Right cardiac atrium (tissue), 5 donors: ENCODE measurements at regions not wholly inside any gene's neighbourhood (a gene's known extent, or its start where the extent isn't known, plus 50 kb on each side); places are given as distances from the start of the nearest gene placed in this dataset.

Experiments
- ATAC-seq, 2 donors: fragments of 200-7000 bp; cut with Tn5 transposase; one replicate each; pipeline versions ENCODE4 v1.8.0 to v1.9.1; 2020; ENCODE audit warnings: moderate library complexity in 2 of 2, mild to moderate bottlenecking in 1 of 2
- DNase-seq, 3 donors: peaks; one replicate each; pipeline ENCODE4 v3.0.0-alpha.2; 2020
- H3K27ac ChIP-seq: one replicate; pipeline ENCODE4 v1.5.1; 2013; ENCODE audit warnings: mild to moderate bottlenecking, low read length, control low read depth, moderate library complexity
- H3K27me3 ChIP-seq: one replicate; pipeline ENCODE4 v1.6.1; 2013; ENCODE audit not compliant: control insufficient read depth, insufficient read depth
- H3K4me1 ChIP-seq: one replicate; pipeline ENCODE4 v1.6.1; 2013; ENCODE audit warnings: low read length; ENCODE audit not compliant: control insufficient read depth, insufficient read depth
- H3K4me3 ChIP-seq: one replicate; pipeline ENCODE4 v1.5.1; 2013; ENCODE audit warnings: low read length, control low read depth
- H3K9me3 ChIP-seq: one replicate; pipeline ENCODE4 v1.6.1; 2013; ENCODE audit warnings: low read length; ENCODE audit not compliant: control insufficient read depth
- WGBS: extraction: QIAGEN DNeasy Blood & Tissue Kit; methylation state at CpG from one replicate; pipeline ENCODE4 v1.1.7; 2013; 5-methylcytosine and 5-hydroxymethylcytosine counted together
- intact Hi-C, 4 donors: fragments of 100-400 bp; cut with DNase I; formaldehyde crosslinking; loops; one replicate each; pipeline versions ENCODE4 v1.11.0 to v1.14.0; 2022 to 2023
- donor health status: healthy with polysubstance abuse.
- donor health status: DM: no; HTN: yes; CAD: no.
- donor health status: DM: no; HTN: no; CAD: no.
- donor health status: DM: no; HTN: yes; CAD: no; lungs with severe emphysema.
- donor health status: DM: yes; HTN: yes; CAD: no.

DNA sequence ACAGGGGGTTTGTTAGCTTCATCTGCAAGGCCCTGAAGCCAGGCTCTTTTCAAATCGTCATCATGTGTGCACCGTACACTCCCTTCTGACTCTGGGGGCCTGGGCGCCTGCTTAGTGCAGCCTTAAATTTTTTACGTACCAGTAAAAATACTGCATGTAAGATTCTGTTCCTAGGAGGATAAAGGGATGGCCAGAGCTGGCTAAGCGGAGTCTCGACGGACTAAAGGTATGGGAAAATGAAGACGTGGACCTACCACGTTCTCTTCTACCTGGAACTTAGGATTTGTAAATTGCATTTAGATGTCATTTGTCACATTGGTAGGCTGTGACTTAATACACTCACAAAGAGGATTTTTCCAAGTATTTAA, 149.3 kb upstream of the AFDN start:
- Histone ChIP-seq H3K27ac (no peak overlapping the region), H3K4me1 (peaks cover 19% of the 10 kb centered on the region), H3K27me3 (no peaks in the 10 kb centered on the region), H3K4me3 (no peak overlapping the region), H3K9me3 (no peaks in the 10 kb centered on the region)
- intact Hi-C loops = no loop called here
- no peak for ATAC-seq
- WGBS = 75% methylated on average over 9 of the region's 9 CpGs
- DNase-seq = no peak

- Histone ChIP-seq H3K9me3 (no peaks in the 10 kb centered on the region), H3K4me3 (peak overlapping the region; percentile 14), H3K4me1 (peaks cover 26% of the 10 kb centered on the region), H3K27me3 (no peaks in the 10 kb centered on the region), H3K27ac (no peak overlapping the region)
- peak; percentile 49 to 86 (median 84) for DNase-seq
- WGBS = 18% methylated on average over 62 of the region's 62 CpGs
- ATAC-seq = peak; percentile 4 to 14
- intact Hi-C loops = no loop called here
These were observed 148.3 kb upstream of the AFDN start for GRCh38 chr6:167678102-167679101.

- H3K27me3 ChIP-seq = no peaks in the 10 kb centered on the region
- ATAC-seq (no peak), DNase-seq (no peak)
- H3K27ac ChIP-seq = no peak overlapping the region
- intact Hi-C loops = no loop called here
- peaks cover 30% of the 10 kb centered on the region for H3K4me1 ChIP-seq
- WGBS = 79% methylated on average over 12 of the region's 12 CpGs
- no peaks in the 10 kb centered on the region for H3K9me3 ChIP-seq
- H3K4me3 ChIP-seq = no peak overlapping the region
These were observed 147.5 kb upstream of the AFDN start for GRCh38 chr6:167679122-167679736.

DNA sequence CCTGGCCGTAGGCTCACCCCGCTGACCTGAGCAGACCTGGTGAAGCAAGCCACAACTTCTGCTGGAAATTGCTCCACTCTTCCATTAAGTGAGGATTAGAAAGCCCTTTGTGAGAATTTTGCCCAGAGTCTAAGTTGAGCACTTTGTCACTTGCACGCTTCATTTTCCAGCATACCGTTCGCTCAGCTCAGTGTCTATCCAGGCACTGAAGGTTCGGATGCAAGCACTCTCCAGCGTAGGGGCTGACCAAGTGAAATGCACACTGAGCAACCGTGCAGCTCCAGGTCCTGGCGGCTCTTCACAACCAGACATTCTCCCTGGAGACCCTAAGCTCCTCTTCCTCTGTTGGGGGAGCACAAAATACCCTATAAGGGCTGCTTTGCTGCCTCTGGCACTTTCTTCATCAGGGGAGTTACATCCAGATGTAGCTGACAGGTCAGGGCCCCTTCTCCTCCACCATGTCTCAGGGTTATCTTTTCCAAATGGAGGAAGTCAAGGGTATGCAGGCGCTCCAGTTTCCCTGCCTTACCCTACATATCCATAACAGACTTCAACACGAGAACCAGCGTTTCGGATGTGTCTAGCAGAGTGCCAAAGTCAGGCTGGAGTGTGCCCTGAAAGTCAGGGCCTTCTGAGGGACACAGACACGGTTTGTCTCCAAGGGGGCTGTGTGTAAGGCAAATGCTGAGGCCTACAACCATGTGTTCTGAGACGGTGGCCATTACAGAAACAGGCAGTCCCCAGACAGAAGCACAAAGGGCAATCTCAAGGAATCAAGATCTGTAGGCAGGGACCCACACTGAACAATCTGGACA, 146.7 kb upstream of the AFDN start:
- 93% methylated on average over 15 of the region's 15 CpGs for WGBS
- H3K4me1 ChIP-seq = peaks cover 30% of the 10 kb centered on the region
- intact Hi-C loops = no loop called here

DNA sequence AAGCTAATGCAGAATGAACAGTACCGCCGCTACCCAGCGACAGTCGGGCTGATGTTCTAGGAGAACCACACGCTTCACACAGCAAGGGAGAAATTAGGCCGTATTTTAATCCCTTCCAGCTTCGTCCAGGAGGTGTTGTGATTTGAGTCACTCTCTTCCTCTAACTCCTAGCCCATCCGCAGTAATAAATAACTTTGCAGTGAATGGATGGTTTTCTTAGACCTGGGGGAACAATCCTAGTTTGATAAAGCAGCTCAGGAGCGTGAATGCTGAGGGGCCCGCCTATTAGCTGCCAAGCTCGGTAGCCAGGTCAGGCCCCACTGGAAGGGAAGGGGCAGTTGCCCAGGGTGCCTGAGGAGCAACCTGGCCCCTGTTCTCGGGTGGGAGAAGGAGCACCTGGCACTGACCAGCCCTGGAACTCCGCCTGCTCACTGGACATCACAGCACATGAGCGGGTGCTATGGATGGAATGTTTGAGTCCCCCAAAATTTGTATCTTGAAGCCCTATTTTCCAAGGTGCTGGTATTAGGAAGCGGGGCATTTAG, 146.0 kb upstream of the AFDN start:
- WGBS = 97% methylated on average over 15 of the region's 15 CpGs
- DNase-seq (no peak), ATAC-seq (no peak)
- H3K27me3 ChIP-seq = no peaks in the 10 kb centered on the region
- H3K4me3 ChIP-seq = no peak overlapping the region
- H3K27ac ChIP-seq = no peak overlapping the region
- H3K9me3 ChIP-seq = no peaks in the 10 kb centered on the region
- H3K4me1 ChIP-seq = peaks cover 30% of the 10 kb centered on the region
- intact Hi-C loops = no loop called here

More for the DNA sequence above, 146.7 kb upstream of the AFDN start:
- DNase-seq (no peak), ATAC-seq (no peak)
- no peaks in the 10 kb centered on the region for H3K27me3 ChIP-seq
- no peak overlapping the region for H3K4me3 ChIP-seq
- H3K27ac ChIP-seq = no peak overlapping the region
- H3K9me3 ChIP-seq = no peaks in the 10 kb centered on the region

DNA sequence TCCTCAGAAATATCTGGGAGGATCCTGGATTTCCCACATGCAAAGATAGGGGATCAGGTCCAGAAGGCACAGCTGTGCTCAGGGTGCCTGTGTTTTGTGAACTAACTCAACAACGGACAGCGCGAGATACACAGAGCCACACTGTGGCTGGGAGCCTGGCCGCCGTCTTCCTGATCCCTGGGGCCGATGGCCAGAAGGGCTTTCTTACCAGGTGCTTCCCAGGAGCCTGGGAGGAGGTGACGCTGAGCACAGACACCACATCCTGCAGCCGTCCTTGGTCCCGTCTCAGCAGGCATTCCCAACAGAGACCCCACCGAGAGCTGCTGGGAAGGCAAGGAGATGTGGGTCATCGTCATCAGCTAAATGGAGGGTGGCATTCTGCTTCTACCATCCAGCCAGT, 144.6 kb upstream of the AFDN start:
- Histone ChIP-seq H3K27ac (peak overlapping the region; percentile 45), H3K4me1 (peaks cover 21% of the 10 kb centered on the region), H3K27me3 (no peaks in the 10 kb centered on the region), H3K4me3 (no peak overlapping the region), H3K9me3 (no peaks in the 10 kb centered on the region)
- 70% methylated on average over 11 of the region's 11 CpGs for WGBS
- DNase-seq = no peak
- ATAC-seq = no peak
- intact Hi-C loops = no loop called here

GRCh38 chr6:167682546-167683027, 144.1 kb upstream of the AFDN start:
- 44% methylated on average over 5 of the region's 5 CpGs for WGBS
- Histone ChIP-seq H3K27ac (peak overlapping the region; percentile 87), H3K27me3 (no peaks in the 10 kb centered on the region), H3K4me1 (peaks cover 19% of the 10 kb centered on the region), H3K4me3 (no peak overlapping the region), H3K9me3 (no peaks in the 10 kb centered on the region)
- intact Hi-C loops = no loop called here
- DNase-seq = no peak
- ATAC-seq = peak in 1 of 2 donors; percentile 26

GRCh38 chr6:167683028-167683862, 143.5 kb upstream of the AFDN start:
- DNase-seq (peak; percentile 73 to 84 (median 81)), ATAC-seq (peak; percentile 80 to 90)
- Histone ChIP-seq H3K4me3 (no peak overlapping the region), H3K27ac (peak overlapping the region; percentile 87), H3K27me3 (no peaks in the 10 kb centered on the region), H3K9me3 (no peaks in the 10 kb centered on the region), H3K4me1 (peaks cover 19% of the 10 kb centered on the region)
- intact Hi-C loops = no loop called here
- 40% methylated on average over 19 of the region's 19 CpGs for WGBS

- intact Hi-C loops = no loop called here
- no peak overlapping the region for H3K27ac ChIP-seq
These were observed 142.2 kb upstream of the AFDN start for GRCh38 chr6:167684276-167685104.

More at GRCh38 chr6:167684276-167685104, 142.2 kb upstream of the AFDN start:
- H3K4me3 ChIP-seq = no peak overlapping the region
- 82% methylated on average over 14 of the region's 14 CpGs for WGBS
- no peaks in the 10 kb centered on the region for H3K27me3 ChIP-seq
- no peaks in the 10 kb centered on the region for H3K9me3 ChIP-seq
- ATAC-seq = no peak
- DNase-seq = no peak
- peaks cover 20% of the 10 kb centered on the region for H3K4me1 ChIP-seq
